Smooth muscle cell (in vitro differentiated cells): ENCODE measurements at regions not wholly inside any gene's neighbourhood (a gene's known extent, or its start where the extent isn't known, plus 50 kb on each side); places are given as distances from the start of the nearest gene placed in this dataset.

Source experiments
- DNase-seq: peaks from one replicate; lab custom pipeline; 2025; ENCODE audit not compliant: unreplicated experiment; lab: John Stamatoyannopoulos, UW
- H2AFZ ChIP-seq: fragments of 200-600 bp; sonication (generic); 2 replicates; pipeline ENCODE4 v1.6.0; 2016; ENCODE audit warnings: antibody characterized with exemption, low read depth, mild to moderate bottlenecking
- H3F3A ChIP-seq: fragments of 200-600 bp; sonication (generic); 2 replicates; pipeline ENCODE4 v1.6.0; 2017; ENCODE audit warnings: antibody characterized with exemption, low read depth
- H3K27ac ChIP-seq: fragments of 200-600 bp; sonication (generic); 2 replicates; pipeline ENCODE4 v1.5.1; 2016; ENCODE audit warnings: low read depth, mild to moderate bottlenecking
- H3K27me3 ChIP-seq: fragments of 200-600 bp; sonication (generic); 2 replicates; pipeline ENCODE4 v1.6.1; 2016; ENCODE audit warnings: low read depth, mild to moderate bottlenecking
- H3K36me3 ChIP-seq: fragments of 200-600 bp; sonication (generic); 2 replicates; pipeline ENCODE4 v1.5.1; 2016; ENCODE audit warnings: low read depth
- H3K4me1 ChIP-seq: fragments of 200-600 bp; sonication (generic); 2 replicates; pipeline ENCODE4 v1.5.1; 2016; ENCODE audit warnings: low read depth
- H3K4me2 ChIP-seq: fragments of 200-600 bp; sonication (generic); 2 replicates; pipeline ENCODE4 v1.6.0; 2016; ENCODE audit warnings: mild to moderate bottlenecking
- H3K4me3 ChIP-seq: fragments of 200-600 bp; sonication (generic); 2 replicates; pipeline ENCODE4 v1.5.1; 2016; ENCODE audit warnings: mild to moderate bottlenecking
- H3K79me2 ChIP-seq: fragments of 200-600 bp; sonication (generic); 2 replicates; pipeline ENCODE4 v1.6.0; 2016; ENCODE audit warnings: low read depth, mild to moderate bottlenecking
- H3K9ac ChIP-seq: fragments of 200-600 bp; sonication (generic); 2 replicates; pipeline ENCODE4 v1.6.0; 2016; ENCODE audit warnings: low read depth
- H3K9me3 ChIP-seq: fragments of 200-600 bp; sonication (generic); replicated peaks from 2 replicates; pipeline ENCODE4 v1.5.1; 2016; ENCODE audit warnings: low read depth
- H4K20me1 ChIP-seq: fragments of 200-600 bp; sonication (generic); 2 replicates; pipeline ENCODE4 v1.6.0; 2016; ENCODE audit warnings: low read depth
- WGBS: methylation state at CpG from one replicate; pipeline ENCODE4 v1.1.7; 2016; ENCODE audit warnings: low lambda C conversion rate; 5-methylcytosine and 5-hydroxymethylcytosine counted together
- TF ChIP-seq, protein P1 (sequence below): fragments of 200-600 bp; sonication (generic); IDR thresholded peaks from 2 replicates; pipeline ENCODE4 v1.5.1; 2017; ENCODE audit warnings: borderline replicate concordance, mild to moderate bottlenecking, antibody characterized with exemption; ENCODE audit not compliant: insufficient read depth, poor library complexity, severe bottlenecking

GRCh38 chr6:108744244-108744972 lies 103.8 kb upstream of the ARMC2 start:
- Histone ChIP-seq H3F3A (peaks cover 11% of the 10 kb centered on the region), H3K4me1 (no peaks in the 10 kb centered on the region), H3K4me2 (no peak overlapping the region), H3K9me3 (no peaks in the 10 kb centered on the region), H3K79me2 (no peaks in the 10 kb centered on the region), H2AFZ (no peak overlapping the region), H3K27me3 (no peaks in the 10 kb centered on the region), H4K20me1 (no peaks in the 10 kb centered on the region), H3K4me3 (no peak overlapping the region), H3K27ac (no peak overlapping the region), H3K36me3 (no peaks in the 10 kb centered on the region), H3K9ac (no peak overlapping the region)
- TF ChIP-seq, protein P1, sequence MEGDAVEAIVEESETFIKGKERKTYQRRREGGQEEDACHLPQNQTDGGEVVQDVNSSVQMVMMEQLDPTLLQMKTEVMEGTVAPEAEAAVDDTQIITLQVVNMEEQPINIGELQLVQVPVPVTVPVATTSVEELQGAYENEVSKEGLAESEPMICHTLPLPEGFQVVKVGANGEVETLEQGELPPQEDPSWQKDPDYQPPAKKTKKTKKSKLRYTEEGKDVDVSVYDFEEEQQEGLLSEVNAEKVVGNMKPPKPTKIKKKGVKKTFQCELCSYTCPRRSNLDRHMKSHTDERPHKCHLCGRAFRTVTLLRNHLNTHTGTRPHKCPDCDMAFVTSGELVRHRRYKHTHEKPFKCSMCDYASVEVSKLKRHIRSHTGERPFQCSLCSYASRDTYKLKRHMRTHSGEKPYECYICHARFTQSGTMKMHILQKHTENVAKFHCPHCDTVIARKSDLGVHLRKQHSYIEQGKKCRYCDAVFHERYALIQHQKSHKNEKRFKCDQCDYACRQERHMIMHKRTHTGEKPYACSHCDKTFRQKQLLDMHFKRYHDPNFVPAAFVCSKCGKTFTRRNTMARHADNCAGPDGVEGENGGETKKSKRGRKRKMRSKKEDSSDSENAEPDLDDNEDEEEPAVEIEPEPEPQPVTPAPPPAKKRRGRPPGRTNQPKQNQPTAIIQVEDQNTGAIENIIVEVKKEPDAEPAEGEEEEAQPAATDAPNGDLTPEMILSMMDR, result no peak
- DNase-seq, result no peak
- WGBS, result 71% methylated on average over 8 of the region's 8 CpGs

- no peak overlapping the region for H3K4me3 ChIP-seq
- peaks cover 7% of the 10 kb centered on the region for H3F3A ChIP-seq
- DNase-seq, result no peak
- H4K20me1 ChIP-seq, result no peaks in the 10 kb centered on the region
- H3K27ac ChIP-seq, result no peak overlapping the region
- no peaks in the 10 kb centered on the region for H3K27me3 ChIP-seq
- H3K9me3 ChIP-seq, result no peaks in the 10 kb centered on the region
- 78% methylated on average over 5 of the region's 5 CpGs for WGBS
- no peaks in the 10 kb centered on the region for H3K36me3 ChIP-seq
- no peaks in the 10 kb centered on the region for H3K79me2 ChIP-seq
- H2AFZ ChIP-seq, result no peak overlapping the region
- H3K9ac ChIP-seq, result no peak overlapping the region
- H3K4me1 ChIP-seq, result no peaks in the 10 kb centered on the region
- no peak overlapping the region for H3K4me2 ChIP-seq
- TF ChIP-seq, protein P1, result no peak
Observed at GRCh38 chr6:108744996-108745395, 103.2 kb upstream of the ARMC2 start.

GRCh38 chr6:108745664-108746336 lies 102.4 kb upstream of the ARMC2 start:
- WGBS, result 97% methylated on average over 2 of the region's 2 CpGs
- no peak overlapping the region for H3K27ac ChIP-seq

More at GRCh38 chr6:108745664-108746336, 102.4 kb upstream of the ARMC2 start:
- Histone ChIP-seq H3K4me3 (no peak overlapping the region), H4K20me1 (no peaks in the 10 kb centered on the region), H3F3A (peaks cover 7% of the 10 kb centered on the region), H3K36me3 (no peaks in the 10 kb centered on the region), H3K27me3 (no peaks in the 10 kb centered on the region), H3K9ac (no peak overlapping the region), H3K79me2 (no peaks in the 10 kb centered on the region), H2AFZ (no peak overlapping the region), H3K4me2 (no peak overlapping the region), H3K4me1 (no peaks in the 10 kb centered on the region), H3K9me3 (no peaks in the 10 kb centered on the region)
- TF ChIP-seq, protein P1, result no peak
- DNase-seq, result no peak
